ENCODE measurements at regions not wholly inside any gene's neighbourhood (a gene's known extent, or its start where the extent isn't known, plus 50 kb on each side); places are given as distances from the start of the nearest gene placed in this dataset.

DNA sequence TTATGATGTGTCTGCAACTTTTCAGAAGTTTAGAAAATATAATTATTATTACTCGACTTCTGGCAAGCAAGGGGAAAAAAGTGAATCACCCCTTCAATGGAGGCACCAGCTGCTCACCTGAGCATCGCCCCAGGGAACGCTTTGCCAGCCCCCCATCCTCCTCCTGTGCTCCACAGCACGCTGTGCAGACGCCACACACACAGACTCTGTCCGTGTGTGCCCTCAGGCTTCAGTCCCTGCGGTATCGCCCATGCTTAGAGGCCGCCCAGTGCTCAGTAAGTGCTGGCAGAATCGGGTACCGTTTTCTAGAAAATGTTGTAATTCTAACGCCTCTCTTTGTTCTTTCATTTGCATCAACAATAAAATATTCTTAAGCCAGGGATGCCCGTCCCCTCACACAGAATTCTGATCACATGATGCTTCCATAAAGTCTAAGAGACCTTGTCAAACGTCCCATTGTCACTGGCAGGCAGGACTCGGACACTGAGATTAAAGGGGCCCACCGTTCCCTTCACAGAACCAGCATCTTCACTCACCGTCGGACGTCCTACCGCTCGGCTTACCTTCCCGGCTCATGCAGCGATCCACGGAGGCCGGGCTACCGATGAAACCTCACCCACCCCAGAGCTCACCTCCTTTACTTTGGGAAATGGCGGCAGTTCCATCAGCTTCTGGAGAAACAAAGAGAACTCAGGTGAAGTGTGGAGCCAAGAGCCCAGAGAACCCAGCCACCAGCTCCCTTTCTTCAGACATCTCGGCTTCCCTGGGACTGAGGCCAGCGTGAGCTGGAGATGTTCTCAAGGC lies 105.5 kb downstream of the DLL1 start:
- no peak overlapping the region for H3K4me3 ChIP-seq (ENCODE audit: insufficient read depth, low read depth, low read length, poor library complexity, severe bottlenecking)
- no peaks in the 10 kb centered on the region for H3K27me3 ChIP-seq (replicated peaks; ENCODE audit: control insufficient read depth, insufficient read depth, low read length, poor library complexity, severe bottlenecking)
- H3K27ac ChIP-seq (ENCODE audit: insufficient read depth, low read length, poor library complexity, severe bottlenecking), result no peak overlapping the region
- H3K4me1 ChIP-seq (ENCODE audit: control insufficient read depth, insufficient read depth, low read length, poor library complexity, severe bottlenecking), result no peaks in the 10 kb centered on the region
- no peaks in the 10 kb centered on the region for H3K9me3 ChIP-seq (ENCODE audit: control insufficient read depth, low read length)
- no peaks in the 10 kb centered on the region for H3K36me3 ChIP-seq (ENCODE audit: control insufficient read depth, insufficient read depth, low read length)
- DNase-seq, result no peak

- no peaks in the 10 kb centered on the region for H3K36me3 ChIP-seq (ENCODE audit: control insufficient read depth, insufficient read depth, low read length)
- no peaks in the 10 kb centered on the region for H3K27me3 ChIP-seq (replicated peaks; ENCODE audit: control insufficient read depth, insufficient read depth, low read length, poor library complexity, severe bottlenecking)
- no peaks in the 10 kb centered on the region for H3K4me1 ChIP-seq (ENCODE audit: control insufficient read depth, insufficient read depth, low read length, poor library complexity, severe bottlenecking)
- H3K9me3 ChIP-seq (ENCODE audit: control insufficient read depth, low read length), result no peaks in the 10 kb centered on the region
- H3K27ac ChIP-seq (ENCODE audit: insufficient read depth, low read length, poor library complexity, severe bottlenecking), result no peak overlapping the region
- no peak for DNase-seq
- no peak overlapping the region for H3K4me3 ChIP-seq (ENCODE audit: insufficient read depth, low read depth, low read length, poor library complexity, severe bottlenecking)
Observed at GRCh38 chr6:170184316-170184715, 106.6 kb downstream of the DLL1 start.

DNA sequence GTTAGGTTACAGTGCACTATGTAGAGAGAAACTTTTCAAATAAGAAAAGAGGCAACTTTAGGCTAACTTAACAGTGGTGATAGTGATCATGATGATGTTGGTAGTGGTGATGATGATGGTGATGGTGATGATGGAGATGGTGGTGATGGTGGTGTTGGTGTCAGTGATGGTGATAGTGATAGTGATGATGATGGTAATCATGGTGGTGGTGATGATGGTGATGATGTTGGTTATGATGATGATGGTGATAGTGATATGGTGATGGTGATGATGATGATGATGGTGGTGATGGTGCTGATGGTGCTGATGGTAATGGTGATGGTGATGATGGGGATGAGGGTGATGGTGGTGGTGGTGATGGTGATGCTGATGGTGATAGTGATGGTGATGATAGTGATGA lies 107.4 kb downstream of the DLL1 start:
- Histone ChIP-seq H3K36me3 (ENCODE audit: control insufficient read depth, insufficient read depth, low read length) (no peaks in the 10 kb centered on the region), H3K4me3 (ENCODE audit: insufficient read depth, low read depth, low read length, poor library complexity, severe bottlenecking) (no peak overlapping the region), H3K4me1 (ENCODE audit: control insufficient read depth, insufficient read depth, low read length, poor library complexity, severe bottlenecking) (no peaks in the 10 kb centered on the region), H3K27ac (ENCODE audit: insufficient read depth, low read length, poor library complexity, severe bottlenecking) (no peak overlapping the region), H3K9me3 (ENCODE audit: control insufficient read depth, low read length) (no peaks in the 10 kb centered on the region), H3K27me3 (replicated peaks; ENCODE audit: control insufficient read depth, insufficient read depth, low read length, poor library complexity, severe bottlenecking) (no peaks in the 10 kb centered on the region)
- DNase-seq, result no peak

GRCh38 chr6:170182781-170183120 lies 108.1 kb downstream of the DLL1 start:
- no peaks in the 10 kb centered on the region for H3K9me3 ChIP-seq (ENCODE audit: control insufficient read depth, low read length)

DNA sequence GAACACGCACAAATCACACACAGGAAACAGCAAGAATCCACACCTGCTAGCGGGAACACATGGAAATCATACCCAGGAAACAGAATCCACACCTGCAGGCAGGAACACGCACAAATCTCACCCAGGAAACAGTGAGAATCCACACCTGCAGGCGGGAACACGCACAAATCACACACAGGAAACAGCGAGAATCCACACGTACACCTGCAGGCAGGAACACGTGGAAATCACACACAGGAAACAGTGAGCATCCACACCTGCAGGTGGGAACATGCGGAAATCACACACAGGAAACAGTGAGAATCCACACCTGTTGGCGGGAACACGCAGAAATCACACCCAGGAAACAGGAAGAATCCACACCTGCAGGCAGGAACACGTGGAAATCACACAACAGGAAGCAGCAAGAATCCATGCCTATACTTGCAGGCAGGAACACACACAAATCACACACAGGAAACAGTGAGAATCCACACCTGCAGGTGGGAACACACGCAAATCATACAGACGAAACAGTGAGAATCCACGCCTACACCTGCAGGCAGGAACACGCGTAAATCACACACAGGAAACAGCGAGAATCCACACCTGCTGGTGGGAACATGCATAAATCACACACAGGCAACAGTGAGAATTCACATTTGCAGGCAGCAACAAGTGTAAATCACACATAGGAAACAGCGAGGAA lies 108.6 kb downstream of the DLL1 start:
- no peak overlapping the region for H3K27ac ChIP-seq (ENCODE audit: insufficient read depth, low read length, poor library complexity, severe bottlenecking)
- no peak for DNase-seq
- H3K27me3 ChIP-seq (replicated peaks; ENCODE audit: control insufficient read depth, insufficient read depth, low read length, poor library complexity, severe bottlenecking), result no peaks in the 10 kb centered on the region
- H3K4me3 ChIP-seq (ENCODE audit: insufficient read depth, low read depth, low read length, poor library complexity, severe bottlenecking), result no peak overlapping the region
- no peaks in the 10 kb centered on the region for H3K36me3 ChIP-seq (ENCODE audit: control insufficient read depth, insufficient read depth, low read length)
- no peaks in the 10 kb centered on the region for H3K4me1 ChIP-seq (ENCODE audit: control insufficient read depth, insufficient read depth, low read length, poor library complexity, severe bottlenecking)
- no peaks in the 10 kb centered on the region for H3K9me3 ChIP-seq (ENCODE audit: control insufficient read depth, low read length)

More at GRCh38 chr6:170182781-170183120, 108.1 kb downstream of the DLL1 start:
- no peaks in the 10 kb centered on the region for H3K27me3 ChIP-seq (replicated peaks; ENCODE audit: control insufficient read depth, insufficient read depth, low read length, poor library complexity, severe bottlenecking)
- DNase-seq, result no peak
- H3K27ac ChIP-seq (ENCODE audit: insufficient read depth, low read length, poor library complexity, severe bottlenecking), result no peak overlapping the region
- H3K4me3 ChIP-seq (ENCODE audit: insufficient read depth, low read depth, low read length, poor library complexity, severe bottlenecking), result no peak overlapping the region
- H3K36me3 ChIP-seq (ENCODE audit: control insufficient read depth, insufficient read depth, low read length), result no peaks in the 10 kb centered on the region
- no peaks in the 10 kb centered on the region for H3K4me1 ChIP-seq (ENCODE audit: control insufficient read depth, insufficient read depth, low read length, poor library complexity, severe bottlenecking)

DNA sequence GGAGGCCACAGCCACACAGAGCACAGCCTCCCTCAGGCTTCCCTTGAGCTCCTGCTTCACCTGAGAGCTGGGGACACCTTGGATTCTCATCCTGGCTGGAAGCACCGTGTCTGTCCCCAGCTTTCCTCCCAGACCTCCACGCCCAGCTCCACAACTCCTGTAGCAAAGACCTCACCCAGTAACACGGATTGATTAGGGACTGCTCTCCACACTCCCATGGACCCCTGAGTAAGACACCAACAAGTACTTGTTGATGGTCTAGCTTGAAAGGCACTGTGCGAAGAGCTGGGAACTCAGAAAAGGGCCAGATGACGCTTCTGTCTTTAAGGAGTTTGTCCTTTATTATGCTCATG lies 109.6 kb downstream of the DLL1 start:
- Histone ChIP-seq H3K27me3 (replicated peaks; ENCODE audit: control insufficient read depth, insufficient read depth, low read length, poor library complexity, severe bottlenecking) (no peaks in the 10 kb centered on the region), H3K9me3 (ENCODE audit: control insufficient read depth, low read length) (no peaks in the 10 kb centered on the region), H3K4me3 (ENCODE audit: insufficient read depth, low read depth, low read length, poor library complexity, severe bottlenecking) (no peak overlapping the region), H3K27ac (ENCODE audit: insufficient read depth, low read length, poor library complexity, severe bottlenecking) (no peak overlapping the region), H3K36me3 (ENCODE audit: control insufficient read depth, insufficient read depth, low read length) (no peaks in the 10 kb centered on the region), H3K4me1 (ENCODE audit: control insufficient read depth, insufficient read depth, low read length, poor library complexity, severe bottlenecking) (no peaks in the 10 kb centered on the region)
- no peak for DNase-seq

DNA sequence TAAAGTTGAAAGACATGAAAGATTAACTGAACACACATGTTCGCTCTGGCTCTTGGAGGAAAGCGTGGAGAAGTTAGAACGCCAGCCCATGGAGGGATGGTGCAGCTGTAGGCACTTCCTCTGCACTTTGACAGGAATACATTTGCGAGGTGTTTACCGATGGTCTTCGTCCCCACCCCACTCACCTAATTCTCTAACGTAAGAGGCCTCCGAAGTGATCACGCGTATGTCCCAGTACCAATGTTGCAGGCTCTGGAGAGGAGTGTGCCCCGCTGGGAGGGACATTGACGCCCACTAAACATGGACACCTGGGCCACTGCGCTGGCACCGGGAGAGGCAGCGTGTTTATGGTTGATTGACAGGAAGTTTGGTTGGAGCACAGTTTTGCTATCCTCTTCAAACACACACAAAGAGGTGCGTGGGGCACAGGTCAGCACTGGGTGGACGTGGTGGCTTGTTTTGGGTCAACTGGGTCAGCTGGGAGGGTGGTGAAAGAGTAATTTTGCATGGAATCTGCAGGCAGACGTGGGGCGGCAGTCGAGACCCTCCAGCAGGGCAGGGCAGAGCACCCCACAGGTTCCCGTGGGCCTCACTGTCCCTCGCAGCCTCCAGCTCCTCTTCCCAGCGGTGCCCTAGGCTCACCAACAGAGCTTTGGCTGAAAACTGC lies 110.1 kb downstream of the DLL1 start:
- Histone ChIP-seq H3K4me3 (ENCODE audit: insufficient read depth, low read depth, low read length, poor library complexity, severe bottlenecking) (no peak overlapping the region), H3K27me3 (replicated peaks; ENCODE audit: control insufficient read depth, insufficient read depth, low read length, poor library complexity, severe bottlenecking) (no peaks in the 10 kb centered on the region), H3K4me1 (ENCODE audit: control insufficient read depth, insufficient read depth, low read length, poor library complexity, severe bottlenecking) (no peaks in the 10 kb centered on the region), H3K36me3 (ENCODE audit: control insufficient read depth, insufficient read depth, low read length) (no peaks in the 10 kb centered on the region), H3K9me3 (ENCODE audit: control insufficient read depth, low read length) (no peaks in the 10 kb centered on the region), H3K27ac (ENCODE audit: insufficient read depth, low read length, poor library complexity, severe bottlenecking) (no peak overlapping the region)
- DNase-seq, result no peak

DNA sequence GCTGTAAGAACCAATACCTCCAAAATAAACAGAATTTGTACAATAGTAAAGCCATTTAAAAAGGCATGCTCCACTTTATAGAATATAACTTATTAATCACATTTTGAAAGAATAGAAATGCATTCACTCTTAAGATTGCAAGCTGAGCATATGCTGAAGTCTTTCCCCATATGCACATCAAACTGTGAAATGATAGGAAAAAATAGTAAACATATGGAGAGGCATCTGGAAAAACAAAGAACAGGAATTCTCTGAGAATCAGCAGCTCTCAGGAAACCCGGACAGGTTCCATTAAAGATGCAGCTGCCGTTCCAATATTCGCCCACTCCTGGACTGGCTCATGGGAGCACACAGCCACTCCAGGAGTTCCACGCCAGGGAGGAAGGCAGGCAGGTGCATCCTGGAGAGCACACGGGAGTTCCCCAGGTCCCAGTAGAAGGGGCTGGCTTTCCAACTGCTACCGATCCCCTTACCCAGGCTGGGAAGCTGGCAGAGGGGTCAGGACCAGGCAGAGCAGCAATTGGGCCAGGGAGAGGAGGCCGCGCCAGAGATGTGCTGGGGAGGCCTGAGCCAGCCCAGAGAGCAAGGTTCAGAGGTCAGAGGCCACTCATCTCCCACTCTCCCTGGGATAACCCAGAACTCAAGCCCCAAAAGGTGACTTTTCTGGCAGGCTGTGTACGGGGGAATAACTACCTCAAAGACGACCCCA lies 111.1 kb downstream of the DLL1 start:
- Histone ChIP-seq H3K36me3 (ENCODE audit: control insufficient read depth, insufficient read depth, low read length) (no peaks in the 10 kb centered on the region), H3K4me1 (ENCODE audit: control insufficient read depth, insufficient read depth, low read length, poor library complexity, severe bottlenecking) (no peaks in the 10 kb centered on the region), H3K27me3 (replicated peaks; ENCODE audit: control insufficient read depth, insufficient read depth, low read length, poor library complexity, severe bottlenecking) (no peaks in the 10 kb centered on the region), H3K9me3 (ENCODE audit: control insufficient read depth, low read length) (no peaks in the 10 kb centered on the region), H3K27ac (ENCODE audit: insufficient read depth, low read length, poor library complexity, severe bottlenecking) (no peak overlapping the region), H3K4me3 (ENCODE audit: insufficient read depth, low read depth, low read length, poor library complexity, severe bottlenecking) (no peak overlapping the region)
- no peak for DNase-seq

DNA sequence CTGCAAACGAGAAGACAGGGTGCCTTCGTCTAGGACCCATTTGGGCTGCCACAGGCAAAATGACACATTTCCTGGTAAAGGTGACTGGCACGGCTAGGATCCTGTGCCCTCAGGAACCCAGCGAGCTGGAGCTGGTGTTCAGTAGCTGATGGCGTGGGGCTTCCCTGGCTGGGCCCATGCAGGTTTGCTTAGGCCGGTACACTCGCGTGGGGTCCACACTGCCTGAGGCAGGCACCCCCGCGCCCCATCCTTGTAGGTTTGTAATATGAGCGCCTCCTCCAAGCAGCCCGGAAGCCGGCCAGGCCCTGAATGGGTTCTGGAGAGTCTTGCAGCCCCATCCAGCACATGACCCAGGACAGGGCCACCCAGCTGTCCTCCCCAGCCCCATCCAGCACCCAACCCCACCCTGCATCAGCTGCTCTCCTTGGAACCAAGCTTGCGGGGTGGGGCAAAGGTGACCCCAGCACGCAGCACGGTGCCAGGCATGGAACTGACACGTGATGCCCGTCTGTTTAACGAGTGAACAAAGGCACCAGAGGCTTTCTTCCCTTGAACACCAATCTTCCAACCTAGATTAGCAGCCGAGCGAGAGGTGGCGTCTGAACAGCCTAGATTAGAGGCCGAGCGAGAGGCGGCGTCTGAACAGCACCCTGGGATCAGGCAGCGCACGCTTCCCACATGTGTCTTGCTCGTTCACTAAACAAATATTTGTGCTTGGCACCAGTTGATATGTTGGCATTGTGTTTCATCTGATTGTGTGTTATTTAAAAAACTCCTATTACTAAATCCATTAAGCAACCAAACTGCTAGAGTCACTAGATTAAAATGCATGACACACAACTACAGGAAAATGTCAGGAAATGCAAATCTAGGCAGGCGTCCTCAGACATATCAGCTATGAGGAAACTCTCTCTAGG lies 112.1 kb downstream of the DLL1 start:
- no peaks in the 10 kb centered on the region for H3K36me3 ChIP-seq (ENCODE audit: control insufficient read depth, insufficient read depth, low read length)
- H3K27ac ChIP-seq (ENCODE audit: insufficient read depth, low read length, poor library complexity, severe bottlenecking), result no peak overlapping the region
- no peaks in the 10 kb centered on the region for H3K9me3 ChIP-seq (ENCODE audit: control insufficient read depth, low read length)
- DNase-seq, result no peak
- H3K27me3 ChIP-seq (replicated peaks; ENCODE audit: control insufficient read depth, insufficient read depth, low read length, poor library complexity, severe bottlenecking), result no peaks in the 10 kb centered on the region
- H3K4me3 ChIP-seq (ENCODE audit: insufficient read depth, low read depth, low read length, poor library complexity, severe bottlenecking), result no peak overlapping the region
- H3K4me1 ChIP-seq (ENCODE audit: control insufficient read depth, insufficient read depth, low read length, poor library complexity, severe bottlenecking), result no peaks in the 10 kb centered on the region

Measured in effector memory CD4-positive, alpha-beta T cell (primary cell).